Esophagus squamous epithelium (tissue), 4 donors: ENCODE measurements at regions not wholly inside any gene's neighbourhood (a gene's known extent, or its start where the extent isn't known, plus 50 kb on each side); places are given as distances from the start of the nearest gene placed in this dataset.

ENCODE experiments used
- CTCF ChIP-seq, 6 experiments: fragments of 450-650 bp in 4 of 6; fragments of 200-600 bp in 2 of 6; sonication (generic) in 2 of 6; IDR thresholded peaks; one replicate each; pipeline ENCODE4 v1.5.1; 2016 to 2019; ENCODE audit warnings: antibody characterized with exemption in 6 of 6, mild to moderate bottlenecking in 4 of 6, moderate library complexity in 4 of 6
- POLR2A ChIP-seq, 4 donors: fragments of 450-650 bp; IDR thresholded peaks; one replicate each; pipeline ENCODE4 v1.6.1; 2017; ENCODE audit warnings: antibody characterized with exemption in 4 of 4, mild to moderate bottlenecking in 4 of 4, moderate library complexity in 3 of 4

GRCh38 chr10:88120075-88120474, 256.6 kb downstream of the PTEN start:
- TF ChIP-seq POLR2A (IDR thresholded peaks at IDR 0.05): no peak
- TF ChIP-seq CTCF (IDR thresholded peaks at IDR 0.05): no peak
